GM18907 (cell line): ENCODE measurements at regions not wholly inside any gene's neighbourhood (a gene's known extent, or its start where the extent isn't known, plus 50 kb on each side); places are given as distances from the start of the nearest gene placed in this dataset.

Experiments
- ATAC-seq: cut with Tn5 transposase; IDR thresholded peaks from one replicate; pipeline ENCODE4 v1.9.1; 2021; ENCODE audit warnings: mild to moderate bottlenecking, moderate library complexity; ENCODE audit not compliant: unreplicated experiment

- no peak for ATAC-seq
These were observed 201.0 kb upstream of the DIO3 start for GRCh38 chr14:101360054-101360911.

GRCh38 chr14:101361044-101361443 is 200.3 kb upstream of the DIO3 start:
- no peak for ATAC-seq

DNA sequence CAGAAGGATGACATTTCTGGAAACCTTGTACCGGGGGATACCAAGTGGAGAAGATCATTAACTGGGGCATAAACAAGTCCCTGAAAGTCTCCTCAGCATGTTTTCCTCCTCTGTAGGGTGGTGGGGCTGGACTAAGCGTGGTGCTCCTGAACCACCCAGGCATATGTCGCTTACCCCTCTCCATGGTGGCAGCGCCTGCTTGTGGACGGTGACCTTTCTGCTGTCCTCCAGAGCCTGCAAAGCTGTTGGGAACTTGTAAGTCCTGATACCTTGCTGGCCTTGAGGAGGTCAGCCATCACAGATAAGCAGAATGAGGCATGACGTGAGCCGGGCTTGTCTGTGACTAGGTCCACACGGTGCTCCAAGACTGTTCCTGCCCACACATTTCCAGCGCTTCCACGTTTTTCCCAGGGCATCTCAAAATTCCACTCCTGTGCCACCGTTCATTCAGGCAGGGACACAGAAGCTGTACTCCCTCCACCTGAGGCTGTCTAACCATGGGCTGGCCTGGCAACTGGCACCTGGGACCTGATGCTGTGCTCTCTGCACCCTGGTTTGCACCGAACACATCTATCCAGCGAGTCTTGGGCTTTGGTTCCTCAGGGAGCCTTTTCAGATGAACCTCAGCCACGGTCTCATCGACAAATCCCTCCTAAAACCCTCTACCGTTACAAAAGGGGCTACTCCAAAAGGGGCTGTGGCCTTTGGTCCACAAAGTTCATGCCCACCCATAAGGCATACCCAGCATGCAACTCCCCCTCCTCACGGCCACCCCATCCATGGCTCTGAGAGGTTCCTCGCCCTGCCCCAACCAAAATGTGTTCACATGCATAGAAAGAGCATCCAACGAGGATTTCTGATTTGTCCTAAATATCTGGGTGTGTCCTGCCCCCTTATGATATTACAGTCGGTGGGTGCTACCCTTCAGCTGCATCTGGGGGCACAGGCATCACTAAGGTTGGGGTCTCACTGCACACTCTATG is 199.6 kb upstream of the DIO3 start:
- no peak for ATAC-seq

- ATAC-seq: no peak
These were observed 198.6 kb upstream of the DIO3 start for GRCh38 chr14:101362529-101363260.

DNA sequence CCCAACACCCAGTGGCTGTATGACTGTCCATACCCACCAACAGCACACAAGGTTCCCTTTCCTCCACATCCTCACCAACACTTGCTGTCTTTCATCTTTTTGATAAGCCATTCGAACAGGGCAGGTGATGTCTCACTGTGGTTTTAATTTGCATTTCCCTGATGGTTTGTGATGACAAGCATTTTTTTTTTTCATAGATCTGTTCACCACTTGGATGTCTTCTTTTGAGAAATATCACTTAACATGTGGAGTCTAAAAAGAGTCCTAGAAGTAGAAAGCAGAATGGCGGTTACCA is 198.1 kb upstream of the DIO3 start:
- ATAC-seq: no peak

- ATAC-seq: no peak
These were observed 197.4 kb upstream of the DIO3 start for GRCh38 chr14:101363880-101364391.

DNA sequence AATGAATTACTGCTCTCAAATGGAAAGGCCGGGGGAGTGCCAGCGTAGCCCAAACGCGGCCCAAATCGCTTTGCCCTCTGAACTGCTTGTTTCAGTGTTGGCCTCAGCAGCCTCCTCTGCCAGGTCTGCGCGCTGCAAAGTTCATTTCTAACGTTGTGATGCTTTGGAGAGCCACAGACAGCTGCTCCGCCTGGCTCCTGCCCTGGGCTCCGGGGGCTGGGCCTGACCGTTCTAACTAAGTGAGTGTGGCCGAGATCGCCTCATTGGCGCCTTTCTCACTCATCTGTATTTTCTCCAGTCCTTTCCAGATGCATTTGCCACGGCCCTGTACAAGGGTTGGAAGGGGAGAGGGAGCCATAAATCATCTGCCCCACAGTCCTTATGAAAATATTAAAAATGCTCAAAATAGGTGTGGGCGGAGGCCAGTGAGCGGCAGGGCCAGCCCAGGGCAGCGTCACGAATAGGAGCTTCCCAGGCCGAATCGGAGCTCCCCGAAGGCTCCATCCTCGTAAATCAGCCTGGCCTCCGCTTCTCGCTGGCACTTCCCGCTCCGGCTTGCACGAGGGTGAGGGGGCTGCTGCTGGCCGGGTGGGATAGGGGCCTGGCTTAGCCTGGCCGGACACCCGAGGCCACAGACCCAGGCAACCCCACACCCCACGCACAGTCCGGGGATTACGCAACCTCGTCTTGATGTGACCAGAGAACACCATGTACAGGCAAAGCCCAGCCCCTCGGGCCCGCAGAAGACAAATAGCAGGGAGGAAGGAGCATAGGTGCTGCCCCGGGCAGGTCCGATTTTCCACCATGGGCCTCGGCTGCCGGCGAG is 196.6 kb upstream of the DIO3 start:
- no peak for ATAC-seq

- no peak for ATAC-seq
These were observed 195.8 kb upstream of the DIO3 start for GRCh38 chr14:101365329-101366158.

- no peak for ATAC-seq
These were observed 193.7 kb upstream of the DIO3 start for GRCh38 chr14:101367421-101368261.

DNA sequence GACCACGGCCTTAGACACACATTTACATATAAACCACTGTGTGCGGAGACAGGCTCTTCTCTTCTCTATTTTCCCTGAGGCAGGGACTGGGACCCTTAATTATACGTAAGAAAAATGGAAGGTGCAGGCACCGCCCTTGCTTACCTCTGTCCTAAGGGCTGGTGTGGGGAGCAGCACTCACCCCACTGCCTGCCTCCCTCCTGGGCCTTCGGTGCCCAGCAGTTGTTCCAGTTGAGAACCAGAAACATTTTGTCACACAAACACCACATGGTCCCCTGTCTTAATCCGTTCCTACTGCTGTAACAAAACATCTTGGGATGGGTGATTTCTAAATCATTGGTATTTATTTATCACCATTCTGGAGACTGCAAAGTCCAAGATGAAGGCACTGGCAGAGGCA is 192.7 kb upstream of the DIO3 start:
- ATAC-seq: no peak

- ATAC-seq: no peak
These were observed 191.9 kb upstream of the DIO3 start for GRCh38 chr14:101369194-101369915.

- no peak for ATAC-seq
These were observed 191.2 kb upstream of the DIO3 start for GRCh38 chr14:101369916-101370592.

- ATAC-seq: no peak
These were observed 190.4 kb upstream of the DIO3 start for GRCh38 chr14:101370593-101371569.

DNA sequence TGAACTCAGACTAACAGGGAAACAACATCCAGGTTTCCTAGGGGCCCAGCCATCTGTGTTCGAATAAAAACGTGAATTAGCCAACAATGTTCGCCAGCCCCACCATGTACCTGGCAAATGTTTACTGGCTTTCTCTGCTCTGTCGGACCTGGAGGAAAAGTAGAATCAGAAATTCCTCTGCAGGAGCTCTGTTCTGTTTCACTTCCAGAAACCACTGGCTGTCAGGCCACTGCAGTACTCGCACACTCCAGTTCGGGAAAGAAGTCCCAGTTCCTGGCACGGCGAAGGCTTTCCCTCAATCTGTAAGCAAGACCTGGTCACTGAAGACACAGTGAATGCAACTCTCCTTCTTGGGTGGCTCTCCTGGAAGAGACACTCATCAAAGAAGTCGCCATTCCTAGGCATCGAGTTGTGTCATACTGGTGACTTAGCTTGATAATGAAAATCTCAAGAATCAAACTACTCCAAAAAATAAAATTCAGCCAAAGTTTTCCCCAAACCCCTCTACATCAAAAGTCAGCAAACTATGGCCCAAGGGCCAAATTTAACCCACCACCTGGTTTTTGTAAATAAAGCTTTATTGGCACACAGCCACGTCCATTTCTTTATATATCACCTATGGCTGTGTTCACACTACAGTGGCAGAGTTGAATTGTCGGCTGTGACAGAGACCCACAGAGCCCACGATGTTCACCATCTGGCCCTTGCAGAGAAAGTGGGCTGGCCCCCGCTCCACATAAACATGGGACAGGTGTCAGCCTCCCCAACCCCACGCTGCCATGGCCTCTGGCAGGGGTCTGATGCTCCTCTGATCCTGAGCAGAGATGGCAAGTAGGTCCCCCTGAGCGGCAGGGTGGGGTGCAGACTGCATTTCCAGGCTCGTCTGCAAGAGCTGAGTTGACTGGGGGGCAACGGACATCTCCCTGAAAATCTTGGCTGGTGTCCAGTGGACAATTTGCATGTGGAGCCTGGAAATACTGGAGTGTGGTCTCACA is 189.2 kb upstream of the DIO3 start:
- no peak for ATAC-seq
